Activated T-cell treated with anti-CD3 and anti-CD28 coated beads for 4 hours (primary cell): ENCODE measurements at regions not wholly inside any gene's neighbourhood (a gene's known extent, or its start where the extent isn't known, plus 50 kb on each side); places are given as distances from the start of the nearest gene placed in this dataset.

Experiments used
- DNase-seq: peaks from one replicate; pipeline ENCODE4 v3.0.0-alpha.2; 2020

DNA sequence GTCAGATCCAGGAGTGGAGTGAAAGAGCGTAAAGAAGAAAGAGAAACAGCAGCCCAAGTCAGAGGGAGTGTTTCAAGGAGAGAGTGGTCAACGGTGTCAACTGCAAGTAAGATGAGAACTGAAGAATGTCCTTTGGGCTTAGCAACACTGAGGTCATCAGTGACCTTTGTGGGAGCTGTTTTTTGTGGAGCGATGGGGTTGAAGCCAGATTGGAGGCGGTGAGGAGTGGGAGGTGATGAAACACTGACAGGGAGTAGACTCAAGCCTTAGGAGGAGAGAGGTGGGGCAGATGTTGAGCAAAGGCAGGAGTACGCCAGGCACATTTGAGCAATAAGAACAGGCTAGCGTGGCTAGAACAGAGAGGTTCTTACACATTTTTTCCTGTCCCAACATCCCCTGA is 103.7 kb upstream of the GNAO1 start:
- DNase-seq: no peak

DNA sequence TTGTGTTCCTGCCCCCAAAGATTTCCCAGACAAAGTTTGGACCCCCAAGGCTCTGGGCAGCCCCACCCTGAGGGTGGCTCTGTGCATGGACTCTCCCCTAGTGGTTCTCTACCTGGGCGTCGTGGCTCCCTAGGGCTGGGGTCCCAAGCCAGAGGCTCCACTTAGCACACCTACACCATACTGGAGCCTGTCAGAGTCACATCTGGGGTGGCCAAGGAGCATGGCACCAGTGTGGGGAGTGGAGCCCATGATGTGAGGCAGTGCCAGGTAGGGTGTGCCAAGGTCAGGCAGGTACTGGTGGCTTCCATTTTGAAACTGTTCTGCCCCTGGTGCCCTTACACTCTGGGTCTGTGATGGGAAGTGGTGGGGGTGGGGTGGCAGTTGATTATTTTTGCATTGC is 109.9 kb upstream of the GNAO1 start:
- DNase-seq: no peak

DNA sequence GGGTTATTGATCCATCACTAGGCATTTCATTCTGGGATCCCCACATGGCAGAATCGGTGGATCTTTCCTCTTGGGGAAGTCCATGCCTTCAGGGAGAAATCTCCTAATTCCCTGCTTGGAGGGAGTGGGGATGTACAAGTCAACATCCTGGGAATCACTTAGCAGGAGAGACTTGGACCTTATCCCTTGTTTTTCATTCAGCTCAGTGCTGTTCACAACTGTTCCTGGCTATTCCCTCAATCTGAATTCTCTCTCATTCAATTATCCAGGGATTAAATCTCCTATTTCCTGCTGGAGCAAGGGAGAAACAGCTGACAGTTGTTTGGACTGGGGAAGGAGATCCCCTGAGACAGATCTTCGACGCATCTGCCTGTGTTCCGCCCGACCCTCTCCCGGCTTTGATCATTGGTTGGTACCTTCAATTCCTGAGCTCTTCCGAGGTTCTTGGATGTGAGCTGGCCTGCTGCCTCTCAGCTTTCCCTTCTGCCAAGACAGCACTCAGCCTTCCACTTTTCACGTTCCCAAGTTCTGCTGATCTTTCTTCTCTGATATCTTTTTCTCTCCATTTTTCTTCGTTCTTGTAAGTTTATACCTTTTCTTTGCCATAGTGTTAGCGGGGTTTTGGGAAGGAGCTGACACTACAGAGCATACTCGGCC is 115.4 kb upstream of the GNAO1 start:
- DNase-seq: no peak

DNA sequence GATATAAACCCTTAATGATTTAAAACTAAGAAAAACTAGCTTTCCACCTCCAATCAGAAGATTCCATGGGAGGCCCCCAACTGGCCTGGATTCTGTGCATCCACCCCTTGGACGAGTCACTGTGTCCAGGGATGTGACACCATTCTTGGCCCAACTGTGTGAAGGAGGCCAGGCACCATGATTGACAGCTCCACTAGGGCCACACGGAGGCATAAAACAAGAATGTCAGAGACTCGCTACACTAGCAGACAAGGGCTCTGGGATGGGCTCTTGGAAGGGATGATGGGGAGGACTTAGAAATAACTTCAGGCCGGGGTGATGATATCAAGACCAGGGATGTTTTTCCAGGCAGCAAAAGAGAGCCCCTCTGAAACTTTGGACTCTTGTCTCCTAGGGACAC is 117.8 kb upstream of the GNAO1 start:
- DNase-seq: no peak

DNA sequence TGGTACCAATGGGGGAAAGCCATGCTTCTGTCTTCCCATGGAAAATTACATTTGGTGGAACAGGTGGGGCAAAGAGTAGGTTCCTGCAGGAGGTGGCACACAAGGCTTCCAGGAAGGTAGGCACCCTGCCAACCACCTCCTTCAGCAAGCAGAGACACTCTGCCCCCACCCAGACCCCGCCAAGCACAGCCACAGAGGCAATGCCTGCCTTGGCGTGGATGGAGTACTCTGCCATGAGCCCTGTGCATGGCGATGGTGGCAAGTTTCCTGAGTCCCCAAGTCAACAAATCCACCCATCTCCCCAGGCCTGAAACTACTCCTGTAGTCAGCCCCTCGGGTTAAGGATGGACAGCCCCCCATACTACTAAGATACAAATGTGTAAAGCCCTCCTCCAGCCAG is 119.2 kb upstream of the GNAO1 start:
- DNase-seq: no peak

DNA sequence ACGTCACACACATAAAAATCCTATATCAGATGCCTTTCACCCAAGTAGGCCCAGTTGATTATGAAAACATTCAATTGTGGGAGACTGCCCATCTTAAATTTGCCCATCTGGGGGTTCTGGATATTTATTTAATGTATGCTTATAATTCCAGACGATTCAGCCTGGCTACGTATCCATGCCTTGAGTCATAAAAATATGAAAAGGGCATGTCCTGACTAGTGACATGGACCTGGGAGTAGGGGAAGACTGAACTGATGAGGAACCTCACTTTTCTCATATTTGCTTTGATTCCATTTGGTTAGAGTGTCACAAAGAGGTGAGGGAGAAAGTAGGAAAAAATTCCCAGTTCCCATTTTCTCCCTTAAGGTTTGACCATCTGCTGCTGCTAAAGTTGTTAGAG is 122.5 kb upstream of the GNAO1 start:
- no peak for DNase-seq

DNA sequence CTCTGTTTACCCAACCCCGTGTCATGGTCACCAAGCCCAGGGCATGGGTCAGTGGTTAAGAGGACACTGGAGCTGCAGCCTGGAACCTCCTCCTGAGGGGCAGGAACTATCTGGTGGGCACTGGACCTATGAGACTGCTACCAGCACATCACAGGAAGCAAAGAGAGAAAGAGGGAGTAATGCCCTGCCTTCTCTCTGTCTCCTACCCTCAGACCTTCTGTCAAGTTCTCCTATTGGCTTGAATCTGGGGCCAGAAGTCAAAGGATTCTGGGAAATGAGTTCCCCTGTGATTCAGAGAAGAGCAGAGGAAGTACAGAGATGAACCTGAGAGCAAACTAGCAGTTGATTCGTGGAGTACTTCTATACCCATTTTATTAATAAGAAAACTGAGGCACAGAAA is 123.0 kb upstream of the GNAO1 start:
- DNase-seq: no peak

DNA sequence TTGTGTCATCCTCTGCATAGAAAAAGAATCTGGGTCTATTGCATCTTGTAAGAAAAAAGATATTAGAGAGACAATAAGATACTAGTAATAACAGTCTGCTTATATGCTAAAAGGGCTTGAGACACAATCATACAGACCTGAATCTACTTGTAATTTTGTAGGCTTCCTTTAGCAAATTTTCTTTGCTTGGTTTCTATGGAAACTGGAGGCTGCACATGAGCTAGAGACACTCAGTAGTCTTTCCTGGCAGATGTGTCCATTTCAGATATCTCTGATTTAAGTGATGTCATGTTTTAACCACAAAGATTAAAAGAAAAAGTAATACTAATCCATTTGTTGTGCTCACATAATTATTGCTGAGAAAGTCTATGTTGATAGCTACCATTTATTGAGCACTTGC is 123.9 kb upstream of the GNAO1 start:
- no peak for DNase-seq

DNA sequence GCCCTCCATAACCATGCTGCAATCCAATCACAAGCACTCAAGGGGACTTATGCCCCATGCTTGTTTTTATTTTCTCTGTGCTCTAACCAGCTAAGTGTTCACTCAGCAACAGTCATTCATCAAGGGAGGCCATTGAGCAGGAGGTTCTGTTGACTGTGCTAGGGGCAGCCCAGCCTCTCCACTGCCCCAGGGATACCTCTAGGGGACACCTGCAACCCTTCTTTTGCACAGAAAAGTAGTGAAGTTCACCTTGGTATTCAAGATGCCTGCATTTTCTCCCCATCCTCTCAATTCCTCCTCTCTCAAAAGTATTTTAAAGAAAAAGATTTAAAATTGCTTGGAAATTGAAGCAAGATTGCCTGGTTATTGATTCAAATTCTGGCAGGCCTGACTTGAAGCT is 124.7 kb upstream of the GNAO1 start:
- no peak for DNase-seq

DNA sequence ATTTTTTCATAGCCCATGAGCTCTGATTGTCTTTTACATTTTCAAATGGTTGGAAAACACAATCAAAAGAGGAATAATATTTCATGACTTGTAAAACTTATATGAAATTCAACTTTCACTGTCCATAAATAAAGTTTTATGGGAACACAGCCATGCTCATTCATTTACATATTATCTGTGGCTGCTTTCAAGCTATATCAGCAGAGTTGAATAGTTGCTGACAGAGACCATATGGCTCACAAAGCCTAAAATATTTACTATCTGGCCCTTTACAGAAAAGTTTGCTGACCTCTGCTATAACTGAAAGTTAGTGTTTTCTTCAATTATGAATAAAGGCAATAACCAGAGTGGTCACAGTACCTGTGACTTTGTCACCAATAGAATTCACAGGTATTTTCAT is 128.2 kb upstream of the GNAO1 start:
- DNase-seq: no peak

DNA sequence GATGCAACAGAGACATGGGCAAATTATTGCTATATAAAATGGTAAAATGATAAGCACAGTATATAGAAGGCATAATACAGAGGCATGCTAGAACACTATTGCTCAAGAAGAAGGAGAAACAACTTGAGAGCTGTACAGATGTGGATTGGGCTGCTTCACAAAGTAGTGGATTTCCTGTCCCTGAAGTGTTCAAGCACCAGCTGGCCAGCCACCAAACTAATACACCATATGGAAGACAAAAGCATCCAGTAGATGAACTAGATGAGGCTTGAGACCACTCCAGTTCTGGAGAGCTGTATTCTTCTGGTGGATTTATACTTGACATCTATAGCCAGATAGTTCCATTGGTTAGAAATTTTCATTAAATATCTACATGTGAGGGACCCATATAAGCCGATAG is 134.1 kb upstream of the GNAO1 start:
- no peak for DNase-seq

DNA sequence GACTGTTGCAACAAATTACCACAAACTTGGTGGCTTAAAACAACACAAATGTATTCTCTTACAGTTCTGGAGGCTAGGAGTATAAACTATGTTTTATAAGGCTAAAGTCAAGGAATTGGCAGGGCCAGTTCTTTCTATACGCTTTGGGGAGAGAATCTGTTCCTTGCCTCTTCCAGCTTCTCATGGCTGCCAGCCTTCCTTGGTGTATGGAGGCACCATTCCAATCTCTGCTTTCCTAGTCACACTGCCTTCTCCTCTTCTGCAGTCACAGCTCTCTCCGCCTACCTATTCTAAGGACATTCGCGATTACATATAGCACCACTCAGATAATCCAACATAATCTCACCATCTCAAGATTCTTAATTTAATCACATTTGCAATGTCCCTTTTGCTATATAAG is 140.4 kb upstream of the GNAO1 start:
- no peak for DNase-seq

DNA sequence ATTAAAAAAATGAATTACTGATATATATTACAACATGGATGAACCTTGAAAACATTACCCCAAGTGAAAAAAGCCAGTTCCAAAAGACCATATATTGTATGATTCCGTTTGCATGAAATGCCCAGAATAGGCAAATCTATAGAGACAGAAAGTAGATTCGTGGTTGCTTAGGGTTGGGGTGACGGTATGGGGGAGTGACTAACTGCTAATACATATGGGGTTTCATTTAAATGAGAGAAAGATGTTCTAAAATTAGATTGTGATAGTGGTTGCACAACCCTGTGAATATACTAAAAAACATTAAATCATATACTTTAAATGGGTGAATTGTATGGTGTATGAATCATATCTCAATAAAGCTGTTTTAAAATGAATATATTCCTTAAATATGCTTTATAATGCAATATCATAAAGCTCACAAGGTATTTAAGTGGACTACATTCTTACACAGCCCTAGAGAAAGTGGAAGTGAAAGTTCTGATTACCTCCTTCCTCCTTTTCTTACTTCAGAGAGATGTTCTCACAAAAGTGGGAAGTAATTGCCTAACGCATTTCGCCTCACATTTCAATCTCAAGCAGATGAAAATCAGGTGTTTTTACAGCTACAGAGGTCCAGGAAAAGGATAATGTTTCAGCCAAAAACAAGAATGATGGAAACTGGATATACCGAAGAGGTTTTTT is 142.7 kb upstream of the GNAO1 start:
- DNase-seq: no peak

DNA sequence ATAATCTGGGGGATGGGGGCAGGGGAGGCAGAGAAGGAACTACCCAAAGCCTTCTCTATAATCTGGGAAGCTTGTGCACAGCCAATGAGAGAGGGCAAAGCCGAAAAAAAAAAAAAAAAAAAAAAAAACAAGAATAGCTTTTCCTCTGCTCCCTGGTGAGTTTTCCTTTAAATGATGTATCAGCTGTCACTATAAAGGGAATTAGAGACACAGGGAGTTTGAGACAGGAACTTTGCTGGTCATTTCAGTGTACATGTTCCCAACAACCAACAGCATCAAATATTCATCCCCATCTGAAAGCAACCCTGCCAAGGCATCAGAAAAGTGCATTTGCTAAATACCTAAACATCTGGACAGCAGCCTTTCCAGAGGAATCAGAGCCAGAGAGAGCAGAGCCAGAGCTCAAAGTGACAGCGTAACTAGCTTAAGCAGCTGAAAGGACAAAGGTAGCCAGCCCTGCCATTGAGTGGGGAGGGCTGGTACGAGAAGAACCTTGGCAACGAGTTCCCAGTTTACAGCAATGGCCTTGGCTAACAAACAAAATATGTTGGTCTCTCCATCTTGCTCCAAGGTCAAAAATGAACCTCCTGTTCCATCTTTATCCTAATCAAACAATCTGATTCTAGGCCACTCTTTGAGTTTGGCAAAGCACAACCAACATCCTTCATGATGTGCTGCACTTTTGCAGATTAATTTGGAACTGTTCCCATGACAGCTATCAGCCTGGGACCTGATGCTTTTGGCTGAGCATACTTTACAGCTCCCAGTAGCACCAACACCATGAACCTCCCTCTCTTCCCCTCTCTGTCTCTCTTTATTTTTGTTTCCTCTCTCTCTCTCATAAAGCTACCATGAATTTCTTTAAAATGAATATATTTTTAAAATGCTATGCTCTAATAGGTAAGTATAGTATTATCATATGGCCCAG is 143.7 kb upstream of the GNAO1 start:
- no peak for DNase-seq

DNA sequence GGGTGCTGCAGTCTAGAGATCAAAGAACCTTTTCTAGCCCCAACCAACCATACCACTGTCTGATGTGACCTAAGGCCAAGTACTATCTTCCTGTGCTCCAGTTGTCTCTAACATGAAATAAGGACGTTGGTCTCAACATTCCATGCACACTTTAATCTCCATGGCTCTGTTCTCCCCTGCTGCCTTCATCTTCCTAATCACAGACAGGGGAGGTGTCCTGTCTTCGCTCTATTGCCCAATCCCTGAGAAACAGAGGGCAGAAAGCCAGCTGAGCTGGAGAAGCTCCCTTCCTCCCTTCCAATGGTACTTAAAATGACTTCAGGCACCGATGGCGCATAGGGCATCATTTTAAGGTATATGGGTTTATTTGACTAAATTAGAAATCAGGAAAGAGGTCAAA is 148.9 kb upstream of the GNAO1 start:
- DNase-seq: no peak

DNA sequence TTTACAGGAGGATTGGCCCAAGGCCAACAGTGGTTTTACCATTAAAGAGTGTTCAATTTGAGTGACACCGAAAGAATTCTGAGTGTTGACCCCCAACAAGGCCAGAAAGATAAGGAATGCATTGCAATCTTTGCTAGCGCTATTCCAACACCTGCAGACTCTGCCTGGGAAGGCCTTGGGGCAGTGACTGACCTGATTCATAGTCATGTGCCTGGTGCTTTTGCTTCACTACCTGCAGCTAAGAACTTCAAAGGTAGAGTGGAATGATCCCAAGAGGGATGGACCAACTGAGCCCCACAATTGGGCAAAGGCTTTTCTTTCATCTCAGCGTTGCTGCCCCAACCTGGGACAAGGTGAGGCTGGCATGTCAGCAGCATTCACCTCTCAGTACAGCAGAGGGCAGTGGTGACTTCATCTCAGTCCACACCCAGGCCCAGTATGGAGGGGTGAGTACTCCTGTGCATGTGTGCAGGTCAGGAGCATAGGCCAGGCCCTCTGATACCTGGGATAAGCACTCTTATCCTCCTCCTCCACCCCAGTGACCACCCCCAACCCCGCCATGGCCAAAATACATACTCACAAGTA is 149.6 kb upstream of the GNAO1 start:
- no peak for DNase-seq

DNA sequence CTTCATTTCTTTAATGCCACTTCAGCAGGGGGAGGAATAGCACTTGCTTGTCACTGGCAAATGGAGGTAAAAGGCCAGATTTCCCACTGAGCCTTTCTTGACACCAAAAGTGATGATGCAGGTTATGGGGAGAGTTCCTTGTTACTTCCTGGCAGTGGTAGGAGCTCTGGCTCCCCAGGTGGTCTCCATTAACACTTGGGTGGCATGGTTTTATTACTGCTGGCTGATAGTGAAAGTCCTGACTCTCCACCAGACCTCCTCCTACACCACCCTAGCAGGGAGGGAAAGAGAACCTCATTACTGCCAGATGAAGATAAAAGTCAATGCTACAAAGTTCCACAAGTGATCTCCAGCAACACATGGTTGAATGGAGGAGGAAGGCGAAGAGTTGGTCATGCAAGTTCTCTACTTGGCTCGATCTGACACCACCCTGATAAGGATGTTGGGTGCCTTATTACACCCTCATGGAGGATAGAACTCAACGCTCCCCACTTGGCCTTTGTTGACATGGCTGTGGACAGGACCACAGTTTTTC is 152.7 kb upstream of the GNAO1 start:
- no peak for DNase-seq

DNA sequence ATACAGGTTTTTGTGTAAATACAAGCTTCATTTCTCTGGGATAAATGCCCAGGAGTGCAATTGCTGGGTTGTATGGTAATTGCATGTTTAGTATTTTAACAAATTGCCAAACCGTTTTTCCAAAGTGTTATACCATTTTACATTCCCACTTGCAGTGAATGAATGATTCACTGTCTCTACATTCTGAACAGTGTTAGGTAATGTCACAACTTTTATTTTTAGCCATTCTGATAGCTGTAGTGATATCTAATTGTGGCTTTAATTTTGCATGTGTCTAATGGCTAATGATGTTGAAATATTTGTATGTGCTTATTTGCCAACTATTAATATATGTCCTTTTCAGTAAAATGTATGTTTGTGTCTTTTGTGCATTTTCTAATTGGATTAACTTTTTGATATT is 156.9 kb upstream of the CES5A start:
- DNase-seq: no peak

DNA sequence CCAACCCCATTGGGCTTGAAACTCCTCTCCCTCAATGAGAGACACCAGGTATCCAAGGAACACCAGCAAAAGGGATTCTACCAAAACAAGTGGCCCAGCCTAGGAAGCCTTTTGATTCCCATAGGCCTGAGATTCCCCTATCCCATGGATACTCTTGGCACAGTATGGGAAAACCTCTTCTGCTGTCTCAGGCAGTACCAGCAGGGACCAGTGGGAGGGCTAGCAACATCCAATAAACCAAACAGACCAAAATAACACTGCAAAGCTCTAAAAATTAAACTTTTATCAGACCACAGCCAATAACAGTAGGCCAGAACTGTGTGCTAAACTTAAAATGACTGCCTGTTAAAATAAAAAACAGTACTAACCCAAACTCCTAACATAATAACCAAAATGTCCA is 153.9 kb upstream of the CES5A start:
- DNase-seq: no peak

DNA sequence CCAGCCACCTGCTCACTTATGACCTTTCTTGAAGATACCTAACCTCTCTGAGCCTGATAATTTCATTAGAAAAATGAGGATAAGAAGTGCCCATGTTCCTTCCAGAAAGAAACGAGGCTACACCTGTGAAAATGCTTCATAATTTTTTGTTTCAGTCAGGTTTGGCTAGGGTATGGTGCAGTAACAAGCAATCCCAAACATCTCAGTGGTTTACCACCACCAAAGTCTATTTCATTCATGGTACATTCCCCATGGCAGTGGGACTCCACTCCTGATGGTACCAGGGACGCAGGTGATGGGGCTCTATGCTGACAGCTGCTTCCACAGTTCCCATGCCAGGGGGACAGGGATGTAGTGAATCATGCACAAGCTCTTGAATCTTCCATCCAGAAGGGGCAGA is 147.6 kb upstream of the CES5A start:
- DNase-seq: no peak

DNA sequence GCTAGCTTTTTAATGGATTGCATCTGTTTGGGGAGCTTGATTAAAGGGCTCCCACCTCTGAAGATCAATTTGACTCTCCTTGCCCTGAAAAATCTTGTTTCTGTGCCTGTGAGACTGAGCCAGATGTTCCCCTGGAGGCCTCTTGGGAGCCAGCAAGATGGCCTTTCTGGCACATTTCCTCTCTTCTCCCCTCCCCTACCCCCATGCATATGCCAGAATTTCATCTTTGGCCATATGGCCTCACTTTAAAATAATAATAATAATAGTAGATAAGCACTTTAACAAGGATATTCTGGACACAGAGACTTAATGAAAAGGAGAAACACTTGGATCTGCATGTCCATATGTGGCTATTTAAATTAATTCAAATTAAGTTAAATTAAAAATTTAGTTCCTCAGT is 144.1 kb upstream of the CES5A start:
- no peak for DNase-seq

DNA sequence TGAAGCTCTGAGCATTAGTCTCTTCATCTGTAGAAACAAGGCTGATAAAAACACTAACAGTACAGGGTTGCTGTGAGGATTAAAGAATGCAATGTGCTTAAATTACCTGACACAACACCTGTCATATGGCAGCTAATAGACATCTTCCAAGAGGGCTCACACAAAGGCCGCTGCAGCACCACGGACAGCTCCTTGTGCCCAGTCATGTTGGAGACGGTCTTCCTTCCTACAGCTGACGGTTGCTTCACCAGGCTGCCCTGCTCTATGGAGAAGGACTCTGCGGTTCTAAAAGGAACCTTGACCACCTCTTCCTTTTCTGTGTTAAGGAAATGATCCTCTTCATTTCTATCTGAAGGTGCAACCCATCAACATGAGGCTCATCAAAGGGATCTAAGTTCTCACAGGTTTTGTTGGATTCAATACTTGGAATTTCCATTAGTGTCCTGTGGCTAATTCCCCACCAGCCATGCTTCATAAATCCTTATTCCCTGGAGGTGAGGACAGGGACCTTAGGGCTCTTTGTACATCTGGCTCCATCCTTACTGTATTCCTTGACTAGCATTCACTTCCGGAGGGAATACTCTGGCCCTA is 138.9 kb upstream of the CES5A start:
- DNase-seq: no peak

DNA sequence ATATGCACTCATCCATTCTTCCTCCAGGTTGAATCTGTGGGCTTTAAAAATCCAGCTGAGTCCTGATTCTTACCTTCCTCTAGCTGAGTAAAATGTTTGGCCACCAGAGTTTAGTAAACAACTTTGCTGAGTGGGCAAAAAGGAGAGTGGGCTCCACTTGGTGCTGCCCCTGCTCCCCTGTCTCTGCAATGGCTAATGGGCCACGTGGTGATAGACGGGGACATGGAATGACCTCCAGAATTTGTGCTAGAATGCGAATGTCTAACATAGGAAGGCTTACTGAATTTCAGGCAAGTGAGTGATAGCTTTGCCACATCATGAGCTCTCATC is 137.3 kb upstream of the CES5A start:
- DNase-seq: no peak
